22Rv1 (cell line): ENCODE measurements at regions not wholly inside any gene's neighbourhood (a gene's known extent, or its start where the extent isn't known, plus 50 kb on each side); places are given as distances from the start of the nearest gene placed in this dataset.

Source experiments
- H3K27ac ChIP-seq: fragments of 450-650 bp; 2 replicates; pipeline ENCODE4 v1.5.1; 2017
- CTCF ChIP-seq: fragments of 450-650 bp; IDR thresholded peaks from 2 replicates; pipeline ENCODE4 v1.5.1; 2017; ENCODE audit warnings: mild to moderate bottlenecking
- ZFX ChIP-seq: fragments of 450-650 bp; IDR thresholded peaks from 2 replicates; pipeline ENCODE4 v1.6.1; 2017; ENCODE audit warnings: antibody characterized with exemption, borderline replicate concordance

DNA sequence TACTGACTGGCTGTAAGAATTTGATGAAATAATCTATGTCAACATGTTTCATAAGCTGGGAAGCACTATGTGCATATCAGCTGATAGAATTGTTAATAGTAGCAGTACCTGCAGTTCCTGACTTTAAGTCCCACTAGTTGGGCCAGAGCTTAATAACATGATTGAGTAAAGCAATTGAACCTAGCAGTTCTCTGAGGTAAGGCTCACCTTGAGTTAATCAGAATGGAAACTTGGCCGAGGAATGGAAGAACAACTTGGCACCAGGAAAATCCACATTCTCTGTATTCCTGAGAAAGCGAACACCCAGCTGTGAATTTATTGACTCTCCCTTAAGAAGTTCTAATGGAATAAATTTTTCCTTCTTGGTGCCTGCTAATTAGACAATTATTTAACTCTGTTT is 262.6 kb downstream of the IGSF11 start:
- no peak for TF ChIP-seq CTCF
- TF ChIP-seq ZFX: no peak
- no peak overlapping the region for H3K27ac ChIP-seq

GRCh38 chr3:118772547-118773011 is 262.1 kb downstream of the IGSF11 start:
- H3K27ac ChIP-seq: no peak overlapping the region
- no peak for TF ChIP-seq CTCF
- TF ChIP-seq ZFX: no peak

- no peak overlapping the region for H3K27ac ChIP-seq
- TF ChIP-seq ZFX (no peak), CTCF (no peak)
These were observed 259.6 kb downstream of the IGSF11 start for GRCh38 chr3:118775021-118775420.

GRCh38 chr3:118778201-118778600 is 256.4 kb downstream of the IGSF11 start:
- H3K27ac ChIP-seq: no peak overlapping the region
- TF ChIP-seq CTCF (no peak), ZFX (no peak)

DNA sequence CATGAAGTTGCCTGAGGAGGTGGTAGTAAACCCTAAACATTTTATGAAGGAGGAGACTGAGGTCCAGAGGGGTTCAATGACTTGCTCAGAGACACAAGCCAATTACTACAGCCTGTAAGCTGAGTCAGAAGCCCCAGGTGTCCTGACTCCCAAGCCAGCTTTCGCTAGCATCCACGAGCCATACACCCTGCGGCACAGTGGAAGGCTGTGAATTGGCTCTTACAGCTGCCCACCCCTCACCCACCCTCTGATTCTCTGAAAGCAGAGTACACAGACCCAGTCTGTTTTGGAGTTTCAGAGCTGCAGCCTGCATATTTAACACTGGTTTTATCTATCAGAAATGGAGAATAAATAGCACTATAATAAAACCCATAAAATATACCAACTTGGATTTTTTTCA is 253.4 kb downstream of the IGSF11 start:
- no peak for TF ChIP-seq ZFX
- TF ChIP-seq CTCF: no peak
- no peak overlapping the region for H3K27ac ChIP-seq

DNA sequence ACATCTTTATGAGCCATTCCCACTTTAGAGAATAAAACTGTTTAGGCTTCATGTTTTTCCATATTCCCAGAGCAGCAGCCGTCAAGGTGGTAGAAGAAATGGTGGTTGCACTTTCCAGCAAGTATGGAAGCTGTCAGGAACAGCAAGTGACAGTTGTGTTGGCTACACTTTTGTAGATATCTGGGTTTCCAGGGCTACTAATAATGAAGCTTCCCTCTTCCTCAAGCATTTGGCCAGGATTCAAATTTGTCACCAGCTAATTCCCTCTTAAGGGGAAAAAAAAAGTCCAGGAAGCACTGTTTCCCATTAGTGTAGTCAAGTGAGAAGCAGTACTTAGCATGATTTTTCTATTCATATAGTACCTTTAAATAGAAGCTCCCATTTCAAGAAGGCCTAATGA is 252.8 kb downstream of the IGSF11 start:
- H3K27ac ChIP-seq: no peak overlapping the region
- no peak for TF ChIP-seq CTCF
- TF ChIP-seq ZFX: no peak

DNA sequence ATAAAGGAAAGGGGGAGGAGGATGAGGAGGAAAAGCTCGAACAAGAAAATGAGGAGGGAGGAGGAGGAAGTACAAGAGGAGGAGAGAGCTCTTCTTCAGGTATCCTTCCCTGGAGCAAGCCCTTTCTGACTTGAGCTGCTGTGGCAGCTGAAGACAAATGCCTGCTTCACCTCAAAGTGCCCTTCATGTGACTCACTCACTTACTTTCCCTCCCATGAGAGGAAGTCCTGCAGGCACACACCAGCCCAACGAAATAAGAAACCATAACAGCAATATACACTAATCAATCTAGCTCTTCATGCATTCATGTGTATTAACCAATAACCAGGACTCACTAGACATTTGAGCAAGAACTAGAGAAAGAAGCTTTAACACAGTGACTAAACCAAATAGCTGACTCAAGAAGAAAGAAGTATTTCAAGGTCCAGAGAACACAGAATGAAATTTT is 251.9 kb downstream of the IGSF11 start:
- H3K27ac ChIP-seq: no peak overlapping the region
- TF ChIP-seq ZFX: no peak
- no peak for TF ChIP-seq CTCF
